Liver (tissue), 7 donors: ENCODE measurements at regions not wholly inside any gene's neighbourhood (a gene's known extent, or its start where the extent isn't known, plus 50 kb on each side); places are given as distances from the start of the nearest gene placed in this dataset.

Experiments used
- DNase-seq: peaks from one replicate; pipeline ENCODE4 v3.0.0-alpha.2; 2017; ENCODE audit warnings: low spot score
- H3K27ac ChIP-seq, 2 donors: one replicate each; pipeline ENCODE4 v1.7.0; 2013; ENCODE audit warnings: inconsistent platforms in 2 of 2, low read length in 2 of 2, control low read depth in 1 of 2, low read depth in 1 of 2, mild to moderate bottlenecking in 1 of 2
- H3K27me3 ChIP-seq, 4 donors: one replicate each; pipeline versions ENCODE4 v1.6.1 to v1.7.0; 2013; ENCODE audit warnings: low read length in 3 of 4, inconsistent platforms in 1 of 4, mild to moderate bottlenecking in 1 of 4, moderate library complexity in 1 of 4; ENCODE audit not compliant: control insufficient read depth in 4 of 4, insufficient read depth in 4 of 4
- H3K36me3 ChIP-seq, 4 donors: one replicate each; pipeline versions ENCODE4 v1.6.1 to v1.7.0; 2013; ENCODE audit warnings: low read length in 3 of 4, mild to moderate bottlenecking in 3 of 4, low read depth in 1 of 4, moderate library complexity in 1 of 4; ENCODE audit not compliant: control insufficient read depth in 4 of 4, insufficient read depth in 3 of 4
- H3K4me1 ChIP-seq, 4 donors: one replicate each; pipeline versions ENCODE4 v1.6.1 to v1.7.0; 2013; ENCODE audit warnings: low read length in 3 of 4, mild to moderate bottlenecking in 3 of 4, moderate library complexity in 1 of 4; ENCODE audit not compliant: control insufficient read depth in 4 of 4, insufficient read depth in 4 of 4
- H3K4me3 ChIP-seq, 3 donors: one replicate each; pipeline versions ENCODE4 v1.6.1 to v1.7.0; 2013; ENCODE audit warnings: low read length in 3 of 3, control low read depth in 1 of 3, low read depth in 1 of 3, mild to moderate bottlenecking in 1 of 3
- H3K9ac ChIP-seq, 2 donors: one replicate each; pipeline ENCODE4 v1.7.0; 2013; ENCODE audit warnings: low read length in 2 of 2, mild to moderate bottlenecking in 2 of 2, moderate library complexity in 2 of 2, control low read depth in 1 of 2, low read depth in 1 of 2
- H3K9me3 ChIP-seq, 4 donors: one replicate each; pipeline versions ENCODE4 v1.6.1 to v1.7.0; 2013; ENCODE audit warnings: low read length in 3 of 4; ENCODE audit not compliant: control insufficient read depth in 4 of 4
- EGR1 ChIP-seq, 2 donors: IDR thresholded peaks; 2 replicates each; pipeline ENCODE4 v1.6.1; 2016 to 2018; ENCODE audit warnings: antibody characterized with exemption in 2 of 2, low read depth in 2 of 2
- FOXA1 ChIP-seq: IDR thresholded peaks from 2 replicates; pipeline ENCODE4 v1.6.1; 2016; ENCODE audit warnings: antibody characterized with exemption
- FOXA2 ChIP-seq: IDR thresholded peaks from 2 replicates; pipeline ENCODE4 v1.6.1; 2016; ENCODE audit warnings: antibody characterized with exemption
- GABPA ChIP-seq, 2 donors: IDR thresholded peaks in 1 of 2; conservative IDR thresholded peaks in 1 of 2; 2 replicates each; pipeline ENCODE4 v1.6.1; 2016; ENCODE audit warnings: antibody characterized with exemption in 2 of 2, mild to moderate bottlenecking in 1 of 2, moderate library complexity in 1 of 2
- HNF4A ChIP-seq, 2 donors: conservative IDR thresholded peaks; 2 replicates each; pipeline ENCODE4 v1.6.1; 2016; ENCODE audit warnings: antibody characterized with exemption in 2 of 2, mild to moderate bottlenecking in 2 of 2
- JUND ChIP-seq, 2 donors: IDR thresholded peaks; 2 replicates each; pipeline ENCODE4 v1.6.1; 2016; ENCODE audit warnings: antibody characterized with exemption in 2 of 2
- NR2F2 ChIP-seq: IDR thresholded peaks from 2 replicates; pipeline ENCODE4 v1.6.1; 2016; ENCODE audit warnings: antibody characterized with exemption
- RXRA ChIP-seq, 2 donors: IDR thresholded peaks; 2 replicates each; pipeline ENCODE4 v1.6.1; 2017 to 2018; ENCODE audit warnings: antibody characterized with exemption in 2 of 2, mild to moderate bottlenecking in 1 of 2
- TAF1 ChIP-seq: conservative IDR thresholded peaks from 2 replicates; pipeline ENCODE4 v1.6.1; 2016; ENCODE audit warnings: antibody characterized with exemption, mild to moderate bottlenecking
- YY1 ChIP-seq: IDR thresholded peaks from 2 replicates; pipeline ENCODE4 v1.6.1; 2016; ENCODE audit warnings: antibody characterized with exemption, mild to moderate bottlenecking
- WGBS: extraction: QIAGEN DNeasy Blood & Tissue Kit; methylation state at CpG from one replicate; pipeline ENCODE4 v1.1.7; 2013; 5-methylcytosine and 5-hydroxymethylcytosine counted together
- TF ChIP-seq, protein P1 (sequence below): IDR thresholded peaks from 2 replicates; pipeline ENCODE4 v1.6.1; 2016; ENCODE audit warnings: antibody characterized with exemption
- TF ChIP-seq, protein P2 (sequence below): IDR thresholded peaks from 2 replicates; pipeline ENCODE4 v1.6.1; 2016; ENCODE audit warnings: antibody characterized with exemption
- TF ChIP-seq, protein P3 (sequence below): IDR thresholded peaks from 2 replicates; pipeline ENCODE4 v1.6.1; 2016; ENCODE audit warnings: antibody characterized with exemption, mild to moderate bottlenecking
- donor health status: healthy.
- donor health status: healthy.
- donor health status: healthy.
- donor health status: healthy.

GRCh38 chr7:54933643-54934042 is 85.2 kb upstream of the EGFR start (continued):
- TF ChIP-seq, protein P1, sequence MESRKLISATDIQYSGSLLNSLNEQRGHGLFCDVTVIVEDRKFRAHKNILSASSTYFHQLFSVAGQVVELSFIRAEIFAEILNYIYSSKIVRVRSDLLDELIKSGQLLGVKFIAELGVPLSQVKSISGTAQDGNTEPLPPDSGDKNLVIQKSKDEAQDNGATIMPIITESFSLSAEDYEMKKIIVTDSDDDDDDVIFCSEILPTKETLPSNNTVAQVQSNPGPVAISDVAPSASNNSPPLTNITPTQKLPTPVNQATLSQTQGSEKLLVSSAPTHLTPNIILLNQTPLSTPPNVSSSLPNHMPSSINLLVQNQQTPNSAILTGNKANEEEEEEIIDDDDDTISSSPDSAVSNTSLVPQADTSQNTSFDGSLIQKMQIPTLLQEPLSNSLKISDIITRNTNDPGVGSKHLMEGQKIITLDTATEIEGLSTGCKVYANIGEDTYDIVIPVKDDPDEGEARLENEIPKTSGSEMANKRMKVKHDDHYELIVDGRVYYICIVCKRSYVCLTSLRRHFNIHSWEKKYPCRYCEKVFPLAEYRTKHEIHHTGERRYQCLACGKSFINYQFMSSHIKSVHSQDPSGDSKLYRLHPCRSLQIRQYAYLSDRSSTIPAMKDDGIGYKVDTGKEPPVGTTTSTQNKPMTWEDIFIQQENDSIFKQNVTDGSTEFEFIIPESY: no peak
- no peak for TF ChIP-seq JUND (IDR thresholded peaks at IDR 0.05)

- TF ChIP-seq YY1: no peak
- TF ChIP-seq NR2F2: no peak
- TF ChIP-seq TAF1: no peak
- TF ChIP-seq, protein P2, sequence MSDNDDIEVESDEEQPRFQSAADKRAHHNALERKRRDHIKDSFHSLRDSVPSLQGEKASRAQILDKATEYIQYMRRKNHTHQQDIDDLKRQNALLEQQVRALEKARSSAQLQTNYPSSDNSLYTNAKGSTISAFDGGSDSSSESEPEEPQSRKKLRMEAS: no peak
- no peak for TF ChIP-seq RXRA (IDR thresholded peaks at IDR 0.05)
- no peak for TF ChIP-seq FOXA1
- TF ChIP-seq, protein P3, sequence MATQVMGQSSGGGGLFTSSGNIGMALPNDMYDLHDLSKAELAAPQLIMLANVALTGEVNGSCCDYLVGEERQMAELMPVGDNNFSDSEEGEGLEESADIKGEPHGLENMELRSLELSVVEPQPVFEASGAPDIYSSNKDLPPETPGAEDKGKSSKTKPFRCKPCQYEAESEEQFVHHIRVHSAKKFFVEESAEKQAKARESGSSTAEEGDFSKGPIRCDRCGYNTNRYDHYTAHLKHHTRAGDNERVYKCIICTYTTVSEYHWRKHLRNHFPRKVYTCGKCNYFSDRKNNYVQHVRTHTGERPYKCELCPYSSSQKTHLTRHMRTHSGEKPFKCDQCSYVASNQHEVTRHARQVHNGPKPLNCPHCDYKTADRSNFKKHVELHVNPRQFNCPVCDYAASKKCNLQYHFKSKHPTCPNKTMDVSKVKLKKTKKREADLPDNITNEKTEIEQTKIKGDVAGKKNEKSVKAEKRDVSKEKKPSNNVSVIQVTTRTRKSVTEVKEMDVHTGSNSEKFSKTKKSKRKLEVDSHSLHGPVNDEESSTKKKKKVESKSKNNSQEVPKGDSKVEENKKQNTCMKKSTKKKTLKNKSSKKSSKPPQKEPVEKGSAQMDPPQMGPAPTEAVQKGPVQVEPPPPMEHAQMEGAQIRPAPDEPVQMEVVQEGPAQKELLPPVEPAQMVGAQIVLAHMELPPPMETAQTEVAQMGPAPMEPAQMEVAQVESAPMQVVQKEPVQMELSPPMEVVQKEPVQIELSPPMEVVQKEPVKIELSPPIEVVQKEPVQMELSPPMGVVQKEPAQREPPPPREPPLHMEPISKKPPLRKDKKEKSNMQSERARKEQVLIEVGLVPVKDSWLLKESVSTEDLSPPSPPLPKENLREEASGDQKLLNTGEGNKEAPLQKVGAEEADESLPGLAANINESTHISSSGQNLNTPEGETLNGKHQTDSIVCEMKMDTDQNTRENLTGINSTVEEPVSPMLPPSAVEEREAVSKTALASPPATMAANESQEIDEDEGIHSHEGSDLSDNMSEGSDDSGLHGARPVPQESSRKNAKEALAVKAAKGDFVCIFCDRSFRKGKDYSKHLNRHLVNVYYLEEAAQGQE: no peak
- Histone ChIP-seq H3K27me3 (no peaks in the 10 kb centered on the region), H3K4me1 (no peaks in the 10 kb centered on the region), H3K27ac (no peak overlapping the region), H3K9me3 (no peaks in the 10 kb centered on the region), H3K36me3 (no peaks in the 10 kb centered on the region), H3K4me3 (no peak overlapping the region), H3K9ac (no peak overlapping the region)
- WGBS: 81% methylated on average over 3 of the region's 3 CpGs
- no peak for DNase-seq
Measured at GRCh38 chr7:54940748-54941147, 78.1 kb upstream of the EGFR start.

DNA sequence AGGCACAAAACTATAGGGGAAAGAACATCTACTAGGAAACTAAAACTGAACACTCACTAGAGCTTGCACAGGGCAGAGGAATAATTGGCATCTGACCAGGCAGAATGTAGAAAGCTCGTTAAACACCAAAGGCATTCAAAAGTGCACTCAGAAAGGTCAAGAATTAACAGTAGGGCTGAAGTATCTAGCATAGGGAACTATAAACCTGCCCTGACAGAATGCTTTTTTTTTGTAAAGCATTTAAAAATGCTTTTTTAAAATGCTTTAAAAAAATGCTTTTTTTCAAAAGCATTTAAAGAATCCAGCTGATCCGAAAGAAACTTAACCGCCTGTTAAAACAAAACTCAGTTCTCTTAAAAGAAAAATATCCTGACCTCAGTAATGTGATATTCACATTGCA is 74.6 kb upstream of the EGFR start:
- DNase-seq: no peak
- Histone ChIP-seq H3K9me3 (no peaks in the 10 kb centered on the region), H3K27ac (no peak overlapping the region), H3K4me1 (no peaks in the 10 kb centered on the region), H3K9ac (no peak overlapping the region), H3K36me3 (no peaks in the 10 kb centered on the region), H3K4me3 (no peak overlapping the region), H3K27me3 (no peaks in the 10 kb centered on the region)
- 70% methylated on average over 3 of the region's 3 CpGs for WGBS
- TF ChIP-seq GABPA (IDR thresholded peaks at IDR 0.05 in 1 of 2, conservative IDR thresholded peaks at IDR 0.05 in 1 of 2) (no peak), HNF4A (conservative IDR thresholded peaks at IDR 0.05) (no peak), EGR1 (IDR thresholded peaks at IDR 0.05; ENCODE audit: low read depth in 2 of 2) (no peak), FOXA2 (no peak), TAF1 (no peak), RXRA (IDR thresholded peaks at IDR 0.05) (no peak)
- TF ChIP-seq, protein P1: no peak
- TF ChIP-seq, protein P3: no peak
